Activated CD8-positive, alpha-beta memory T cell treated with anti-CD3 and anti-CD28 coated beads, Interleukin-2, amount 50 U/mL, for 1 hour (primary cell): ENCODE measurements at regions not wholly inside any gene's neighbourhood (a gene's known extent, or its start where the extent isn't known, plus 50 kb on each side); places are given as distances from the start of the nearest gene placed in this dataset.
"Not testable (repeated sequence)": the region's sequence is repeated elsewhere in the genome, so short reads cannot be mapped to it uniquely, and the experiment has no call there.

Source experiments
- DNase-seq: peaks from one replicate; pipeline ENCODE4 v3.0.0-alpha.2; 2020; ENCODE audit errors: extremely low read depth

GRCh38 chr6:139994998-139995397, 620.5 kb upstream of the CITED2 start:
- DNase-seq, result no peak

DNA sequence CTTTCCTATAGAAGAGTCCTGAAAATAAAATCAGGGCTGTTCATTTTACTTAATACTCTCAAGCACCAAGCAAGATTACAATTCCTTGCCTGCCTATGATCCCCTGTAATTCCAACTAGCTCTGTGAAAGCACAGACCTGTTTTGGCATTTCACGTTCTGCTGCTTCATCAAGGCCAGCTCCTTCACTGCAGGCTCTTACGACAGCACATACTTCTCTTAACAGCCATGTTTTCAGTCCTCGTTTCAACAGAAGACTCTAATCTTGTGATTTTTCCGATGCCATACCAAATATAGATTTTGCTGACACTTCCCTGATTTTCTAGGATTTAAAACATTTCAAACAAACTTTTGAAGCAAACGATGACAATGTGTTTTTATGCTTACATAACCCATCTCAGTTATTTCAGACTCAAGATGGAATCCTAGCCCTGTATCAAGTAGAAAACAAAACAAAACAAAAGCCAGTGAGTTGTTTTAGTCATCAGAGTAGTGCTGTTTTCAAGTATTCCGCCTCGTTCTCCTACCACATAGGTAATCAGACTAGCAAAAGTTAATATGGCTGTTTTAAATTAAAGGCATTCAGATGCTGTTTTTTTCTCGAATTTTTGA, 616.5 kb upstream of the CITED2 start:
- no peak for DNase-seq

- DNase-seq, result no peak
These were observed 615.7 kb upstream of the CITED2 start for GRCh38 chr6:139990026-139990686.

GRCh38 chr6:139988685-139989084, 614.2 kb upstream of the CITED2 start:
- no peak for DNase-seq

DNA sequence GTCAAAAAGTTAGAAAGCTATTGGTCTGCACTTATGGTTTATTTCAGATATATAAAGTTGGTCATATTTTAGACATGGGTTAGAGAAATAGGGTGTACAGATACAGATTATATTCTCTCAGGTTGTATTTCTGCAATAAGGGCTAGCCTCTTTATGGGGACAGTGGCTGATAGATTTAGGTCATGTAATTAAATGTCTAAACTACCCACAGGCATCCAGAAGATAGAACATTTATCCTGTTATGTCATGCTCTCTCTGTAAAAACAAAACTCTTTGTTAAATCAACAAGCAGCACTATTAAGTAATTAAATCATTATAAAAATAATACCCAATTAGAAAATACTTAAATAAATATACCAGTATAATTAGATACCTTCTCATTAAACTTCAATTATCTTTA, 612.6 kb upstream of the CITED2 start:
- DNase-seq, result no peak

GRCh38 chr6:139985236-139985815, 610.9 kb upstream of the CITED2 start:
- no peak for DNase-seq

- DNase-seq, result no peak
These were observed 609.9 kb upstream of the CITED2 start for GRCh38 chr6:139984317-139984716.

GRCh38 chr6:139983555-139984276, 609.3 kb upstream of the CITED2 start:
- DNase-seq, result no peak

DNA sequence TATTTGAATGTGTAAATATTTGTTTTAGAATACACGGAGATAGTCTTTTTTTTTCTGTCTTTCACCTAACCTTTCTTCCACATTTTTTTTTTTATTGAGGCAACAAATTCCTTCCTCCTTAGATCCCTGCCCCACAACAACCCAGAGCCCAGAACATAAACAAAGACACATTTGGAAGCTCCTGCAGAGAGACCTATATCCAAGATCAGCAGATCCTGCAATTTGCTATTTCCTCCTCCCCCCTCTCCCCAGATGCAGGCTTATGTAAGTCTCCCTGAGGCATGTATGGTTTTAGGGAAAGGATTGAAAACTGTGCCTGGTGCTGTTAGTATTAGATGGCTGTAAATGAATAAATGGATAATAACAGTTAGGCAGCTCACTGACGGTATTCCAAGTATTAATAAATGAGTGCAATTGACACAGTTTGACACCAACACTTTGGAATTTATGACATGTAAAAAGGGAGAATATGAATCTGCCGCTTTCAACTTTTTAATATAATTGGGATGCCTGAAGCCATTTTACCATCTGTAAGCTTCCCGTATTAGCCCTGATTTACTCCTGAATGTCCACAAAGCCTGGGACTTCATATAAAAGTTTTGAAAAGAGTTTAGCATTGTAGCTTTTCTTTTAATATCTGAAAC, 608.3 kb upstream of the CITED2 start:
- no peak for DNase-seq

DNA sequence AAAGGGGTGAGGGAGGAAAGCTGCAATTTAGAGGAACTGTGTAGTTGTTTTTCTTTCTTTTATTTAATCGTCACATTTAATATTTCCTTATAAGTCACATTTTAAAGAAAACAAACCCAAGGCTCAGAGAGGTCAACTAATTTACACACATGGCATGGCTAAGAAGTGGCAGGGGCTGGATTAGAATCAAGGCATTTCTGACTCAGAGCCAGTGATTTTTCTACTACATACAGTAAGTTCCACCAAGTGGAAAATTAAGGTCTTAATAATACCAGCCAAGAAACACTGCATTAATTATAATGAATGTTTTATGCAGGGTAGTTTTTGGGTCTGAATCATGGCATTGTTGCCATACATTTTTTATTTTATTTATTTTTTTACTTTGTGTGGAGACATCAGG, 607.7 kb upstream of the CITED2 start:
- no peak for DNase-seq

- DNase-seq, result no peak
These were observed 607.3 kb upstream of the CITED2 start for GRCh38 chr6:139981768-139982181.

- no peak for DNase-seq
These were observed 606.7 kb upstream of the CITED2 start for GRCh38 chr6:139981066-139981624.

- DNase-seq, result not testable (repeated sequence)
These were observed 606.2 kb upstream of the CITED2 start for GRCh38 chr6:139980631-139981030.

DNA sequence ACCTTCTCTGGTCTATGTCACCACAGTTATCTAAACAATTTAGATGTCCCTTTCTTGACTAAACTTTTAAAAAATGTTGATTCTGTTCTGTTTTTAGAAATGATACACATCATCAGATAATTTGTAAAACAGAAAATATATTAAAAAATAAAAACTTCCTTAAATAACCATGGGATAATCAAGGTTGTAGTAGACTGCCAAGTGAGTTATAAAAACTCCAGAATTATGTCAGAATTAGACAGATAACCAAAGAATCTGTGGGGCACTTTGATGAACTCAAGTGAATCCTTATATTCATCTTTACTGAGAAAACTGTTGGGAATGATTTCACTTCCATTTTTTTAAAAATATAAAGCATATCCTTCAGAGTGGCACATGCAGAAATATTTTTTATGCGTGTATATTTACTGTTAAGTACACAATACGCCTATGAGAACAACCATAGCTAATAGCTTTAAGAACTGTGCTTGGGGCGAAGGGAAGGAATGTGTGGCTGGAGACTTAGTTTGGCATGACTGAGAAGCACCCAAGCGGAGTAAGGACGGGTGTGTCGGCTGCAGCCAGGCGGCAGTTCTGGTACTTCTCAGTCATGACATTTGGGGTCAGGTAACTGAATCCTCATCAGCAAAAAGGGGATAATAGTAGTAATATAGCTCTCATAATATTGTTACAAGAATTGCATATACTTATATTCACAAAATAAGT, 604.7 kb upstream of the CITED2 start:
- no peak for DNase-seq

GRCh38 chr6:139977887-139978332, 603.5 kb upstream of the CITED2 start:
- no peak for DNase-seq

DNA sequence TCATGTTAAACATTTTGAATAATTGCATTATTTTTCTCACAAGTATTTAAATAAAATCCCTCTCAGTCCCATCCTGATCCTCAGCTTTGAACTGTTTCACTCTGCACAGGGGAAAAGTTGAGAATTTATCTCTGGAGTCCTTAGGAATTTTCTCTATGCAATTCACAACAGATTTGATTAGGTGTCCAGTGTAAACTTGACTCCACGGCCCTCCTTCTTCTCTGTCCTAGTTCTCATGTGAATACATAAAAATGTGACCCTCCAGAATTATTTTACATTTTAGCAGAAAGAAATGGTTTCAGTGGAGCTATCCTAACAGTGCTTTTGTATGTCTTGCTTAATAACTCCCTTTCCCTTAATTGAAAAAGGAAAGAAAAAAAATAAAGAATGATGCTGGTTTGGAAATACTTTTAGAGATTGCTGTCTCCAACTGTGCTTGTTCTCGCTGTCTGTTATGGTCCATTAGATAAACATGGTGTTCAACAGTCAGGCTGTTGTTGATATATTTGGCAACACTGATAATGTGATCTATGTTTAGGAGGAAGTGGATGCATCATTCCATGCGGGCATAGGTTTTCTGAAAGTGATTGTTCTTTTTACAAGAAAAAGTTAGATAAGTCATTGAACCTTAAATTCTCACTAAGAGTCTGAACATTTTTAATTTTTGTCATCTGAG, 599.4 kb upstream of the CITED2 start:
- no peak for DNase-seq

DNA sequence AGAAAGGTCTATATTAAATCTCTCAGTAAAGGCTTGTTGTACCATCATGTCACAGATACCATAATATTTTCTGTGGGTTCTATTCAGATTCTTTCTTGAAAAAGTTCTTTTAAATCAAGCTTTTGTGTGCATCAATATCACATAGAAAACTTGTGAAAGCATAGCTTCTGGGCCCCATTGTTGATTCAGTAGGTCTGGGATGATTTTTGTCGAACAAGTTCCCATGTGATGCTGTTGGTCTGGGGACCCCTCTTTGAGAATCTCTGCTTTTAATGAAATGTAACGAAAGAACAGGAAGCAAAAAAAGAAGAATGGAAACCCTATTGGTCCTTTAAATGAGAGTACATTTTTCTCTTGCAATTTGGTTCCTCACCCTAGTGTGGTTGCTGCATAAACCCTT, 597.7 kb upstream of the CITED2 start:
- DNase-seq, result no peak

- DNase-seq, result no peak
These were observed 596.1 kb upstream of the CITED2 start for GRCh38 chr6:139970591-139970991.

GRCh38 chr6:139967497-139967896, 593.0 kb upstream of the CITED2 start:
- no peak for DNase-seq

DNA sequence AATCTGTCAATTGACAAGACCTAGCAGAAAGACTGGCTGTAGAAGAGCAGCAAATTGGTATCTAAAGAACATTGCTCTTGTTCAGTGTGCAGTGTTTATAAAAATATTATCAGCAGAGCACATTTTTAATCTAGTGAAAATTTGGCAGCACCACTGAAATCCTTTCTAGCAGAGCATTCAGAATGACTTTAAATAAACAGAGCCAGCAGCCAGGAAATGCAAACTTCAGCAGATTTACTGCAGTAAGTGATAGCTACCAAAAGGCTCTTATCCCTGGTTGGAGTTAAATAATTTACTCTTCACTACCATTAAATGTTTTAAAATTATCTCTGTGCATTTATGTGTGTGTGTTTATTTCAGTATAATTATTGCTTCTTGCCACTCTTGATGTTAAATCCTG, 590.9 kb upstream of the CITED2 start:
- no peak for DNase-seq

DNA sequence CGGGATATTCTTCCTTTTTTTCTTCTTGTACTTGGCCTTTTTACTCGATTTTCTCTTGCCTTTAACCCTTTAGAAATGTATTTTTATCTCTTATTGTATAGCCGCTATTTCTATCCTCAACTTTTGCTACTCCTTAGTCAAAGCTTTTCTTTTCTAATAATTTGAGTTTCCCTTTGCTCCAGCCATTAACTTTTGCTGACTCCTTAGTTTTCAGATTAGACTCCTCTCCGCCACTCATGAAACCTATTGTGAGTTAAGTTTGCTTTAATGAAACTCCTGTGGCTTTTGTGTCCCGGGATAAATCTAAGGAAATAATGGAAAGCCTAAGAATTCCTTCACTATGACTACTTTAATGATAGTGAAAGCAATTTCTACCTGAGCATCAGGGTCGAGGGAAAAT, 590.3 kb upstream of the CITED2 start:
- no peak for DNase-seq
